Stimulated activated CD8-positive, alpha-beta memory T cell treated with anti-CD3 and anti-CD28 coated beads, Interleukin-4, amount 100 ng/mL, for 1 hour (primary cell): ENCODE measurements at regions not wholly inside any gene's neighbourhood (a gene's known extent, or its start where the extent isn't known, plus 50 kb on each side); places are given as distances from the start of the nearest gene placed in this dataset.

ENCODE experiments used
- DNase-seq, 2 donors: peaks; one replicate each; pipeline ENCODE4 v3.0.0-alpha.2; 2020; ENCODE audit warnings: low read depth in 2 of 2, low spot score in 1 of 2

- DNase-seq, result no peak
Observed at GRCh38 chr5:152337484-152337883, 67.6 kb downstream of the NMUR2 start.

GRCh38 chr5:152335461-152335860 lies 69.6 kb downstream of the NMUR2 start:
- DNase-seq, result no peak

- no peak for DNase-seq
Observed at GRCh38 chr5:152332716-152333460, 72.2 kb downstream of the NMUR2 start.

GRCh38 chr5:152331718-152332117 lies 73.4 kb downstream of the NMUR2 start:
- DNase-seq, result no peak

GRCh38 chr5:152331006-152331405 lies 74.1 kb downstream of the NMUR2 start:
- DNase-seq, result no peak

- no peak for DNase-seq
Observed at GRCh38 chr5:152329761-152330283, 75.3 kb downstream of the NMUR2 start.

GRCh38 chr5:152329207-152329606 lies 75.9 kb downstream of the NMUR2 start:
- no peak for DNase-seq

- no peak for DNase-seq
Observed at GRCh38 chr5:152315942-152316341, 89.1 kb downstream of the NMUR2 start.

- no peak for DNase-seq
Observed at GRCh38 chr5:152314196-152314829, 90.8 kb downstream of the NMUR2 start.

GRCh38 chr5:152309926-152310450 lies 95.1 kb downstream of the NMUR2 start:
- DNase-seq, result no peak

- DNase-seq, result no peak
Observed at GRCh38 chr5:152306386-152306785, 98.7 kb downstream of the NMUR2 start.

- DNase-seq, result no peak
Observed at GRCh38 chr5:152305525-152305924, 99.6 kb downstream of the NMUR2 start.

GRCh38 chr5:152303841-152304240 lies 101.2 kb downstream of the NMUR2 start:
- no peak for DNase-seq

- no peak for DNase-seq
Observed at GRCh38 chr5:152297866-152298265, 107.2 kb downstream of the NMUR2 start.

- DNase-seq, result no peak
Observed at GRCh38 chr5:152293189-152293588, 111.9 kb downstream of the NMUR2 start.

- DNase-seq, result no peak
Observed at GRCh38 chr5:152290181-152290580, 114.9 kb downstream of the NMUR2 start.

GRCh38 chr5:152288917-152289595 lies 116.0 kb downstream of the NMUR2 start:
- DNase-seq, result no peak

GRCh38 chr5:152288499-152288898 lies 116.6 kb downstream of the NMUR2 start:
- DNase-seq, result no peak

- DNase-seq, result no peak
Observed at GRCh38 chr5:152285764-152286163, 119.3 kb downstream of the NMUR2 start.

- no peak for DNase-seq
Observed at GRCh38 chr5:152282331-152282730, 122.7 kb downstream of the NMUR2 start.

- no peak for DNase-seq
Observed at GRCh38 chr5:152277936-152278335, 127.1 kb downstream of the NMUR2 start.

- DNase-seq, result no peak
Observed at GRCh38 chr5:152274224-152274623, 130.9 kb downstream of the NMUR2 start.
